HG03442 (cell line): ENCODE measurements at regions not wholly inside any gene's neighbourhood (a gene's known extent, or its start where the extent isn't known, plus 50 kb on each side); places are given as distances from the start of the nearest gene placed in this dataset.
"Not testable (repeated sequence)": the region's sequence is repeated elsewhere in the genome, so short reads cannot be mapped to it uniquely, and the experiment has no call there.

Experiments
- ATAC-seq: cut with Tn5 transposase; IDR thresholded peaks from one replicate; pipeline ENCODE4 v1.9.1; 2021; ENCODE audit warnings: mild to moderate bottlenecking, moderate library complexity; ENCODE audit not compliant: unreplicated experiment

- ATAC-seq = no peak
Observed at GRCh38 chr5:104050436-104050835, 487.8 kb upstream of the NUDT12 start.

DNA sequence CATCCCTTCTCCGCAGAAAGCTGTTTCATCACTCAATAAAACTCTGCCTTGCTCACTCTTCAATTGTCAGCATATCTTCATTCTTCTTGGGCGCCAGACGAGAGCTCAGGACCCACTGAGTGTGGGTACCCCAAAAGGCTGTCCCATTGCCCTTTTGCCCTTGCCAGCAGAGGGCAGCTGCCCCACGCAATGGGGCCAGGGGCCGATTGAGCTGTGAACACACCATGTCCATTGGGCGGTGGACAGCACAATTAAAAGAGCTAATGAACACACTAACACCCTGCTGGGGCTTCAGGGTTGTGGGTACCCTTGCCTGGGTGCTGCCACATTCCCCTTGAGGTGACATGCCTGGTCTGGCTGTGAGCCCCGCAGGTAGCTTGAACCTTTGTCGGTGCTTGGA lies 487.2 kb upstream of the NUDT12 start:
- ATAC-seq = no peak

DNA sequence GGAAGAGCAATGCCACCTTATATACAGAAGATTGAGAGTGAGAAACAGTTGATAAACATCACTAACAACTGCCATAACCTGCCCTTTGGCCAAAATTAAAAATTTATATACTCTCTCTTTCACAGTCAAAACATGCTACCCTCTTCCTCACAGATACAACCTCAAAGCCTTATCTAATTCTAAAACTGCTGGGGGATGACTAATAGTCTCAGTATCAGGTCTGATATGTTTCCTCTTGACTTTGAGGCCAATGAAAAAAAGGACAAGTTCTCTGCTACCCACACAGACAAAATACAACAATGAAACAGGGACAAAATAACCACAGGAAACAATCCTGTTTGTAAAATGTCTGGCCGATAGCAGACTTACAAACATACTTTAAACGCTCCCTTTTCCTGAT lies 485.6 kb upstream of the NUDT12 start:
- no peak for ATAC-seq

GRCh38 chr5:104045987-104046386 lies 483.4 kb upstream of the NUDT12 start:
- ATAC-seq = no peak

- not testable (repeated sequence) for ATAC-seq
Observed at GRCh38 chr5:104039871-104040270, 477.3 kb upstream of the NUDT12 start.

DNA sequence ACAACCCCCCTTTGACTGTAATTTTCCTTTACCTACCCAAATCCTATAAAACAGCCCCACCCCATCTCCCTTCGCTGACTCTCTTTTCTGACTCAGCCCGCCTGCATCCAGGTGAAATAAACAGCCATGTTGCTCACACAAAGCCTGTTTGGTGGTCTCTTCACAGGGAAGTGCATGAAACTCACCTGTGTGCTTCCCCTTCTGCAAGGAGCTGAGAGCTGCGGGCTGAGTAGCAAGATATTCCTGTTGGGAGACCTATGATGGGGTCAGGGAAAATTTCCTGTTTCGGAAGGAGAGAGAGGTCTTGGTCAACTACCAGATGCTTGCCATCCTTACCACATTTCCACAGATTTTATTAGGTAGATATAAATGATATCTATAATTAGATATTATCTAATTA lies 474.5 kb upstream of the NUDT12 start:
- ATAC-seq = not testable (repeated sequence)

DNA sequence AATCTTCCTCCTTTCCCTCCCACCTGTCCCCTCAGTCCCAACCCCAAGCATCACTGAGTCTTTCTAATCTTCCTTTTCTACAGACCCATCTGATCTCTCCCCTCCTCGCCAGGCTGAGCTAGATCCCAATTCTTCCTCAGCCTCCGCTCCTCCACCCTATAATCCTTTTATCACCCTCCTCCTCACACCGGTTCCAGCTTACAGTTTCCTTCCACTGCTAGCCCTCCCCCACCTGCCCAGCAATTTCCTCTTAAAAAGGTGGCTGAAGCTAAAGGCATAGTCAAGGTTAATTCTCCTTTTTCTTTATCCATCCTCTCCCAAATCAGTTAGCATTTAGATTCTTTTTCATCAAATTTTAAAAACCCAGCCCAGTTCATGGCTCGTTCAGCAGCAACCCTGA lies 470.6 kb upstream of the NUDT12 start:
- ATAC-seq = not testable (repeated sequence)

DNA sequence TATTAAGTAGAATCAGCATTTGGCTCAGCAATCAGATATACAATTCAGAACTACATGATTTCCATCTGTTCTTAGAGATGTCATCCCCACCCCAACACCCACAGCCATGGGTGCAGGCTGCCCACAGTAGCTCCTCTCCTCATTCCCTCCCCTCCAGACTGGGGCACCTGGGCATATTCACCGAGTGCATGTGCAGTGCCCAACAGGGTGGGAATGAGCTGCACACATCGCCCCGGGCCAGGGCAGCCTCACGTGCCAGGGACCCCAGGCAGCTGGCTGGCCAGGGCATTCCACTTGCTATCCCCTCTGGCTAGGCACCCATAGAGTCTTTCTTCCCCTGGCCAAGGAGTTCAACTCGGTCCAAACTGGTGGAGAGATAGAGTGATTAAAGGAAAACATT lies 461.9 kb upstream of the NUDT12 start:
- no peak for ATAC-seq

DNA sequence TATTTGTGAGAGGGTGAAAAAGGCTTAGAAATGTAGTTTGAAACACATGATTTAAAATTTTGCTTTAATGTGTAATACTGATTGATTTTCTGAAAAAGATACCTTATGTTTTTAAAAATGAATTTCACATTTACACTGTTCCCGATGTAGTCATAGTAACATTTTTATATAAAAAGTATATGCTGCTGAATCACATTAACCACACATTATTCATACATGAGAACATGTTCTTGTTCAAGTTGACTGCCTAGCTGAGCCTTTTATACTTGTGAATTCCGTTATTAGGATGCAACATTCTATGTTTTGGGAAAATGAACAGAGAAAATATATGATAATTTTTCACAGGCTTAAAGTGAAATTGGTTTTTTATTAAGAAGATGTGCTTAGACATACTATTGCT lies 461.1 kb upstream of the NUDT12 start:
- ATAC-seq = no peak

DNA sequence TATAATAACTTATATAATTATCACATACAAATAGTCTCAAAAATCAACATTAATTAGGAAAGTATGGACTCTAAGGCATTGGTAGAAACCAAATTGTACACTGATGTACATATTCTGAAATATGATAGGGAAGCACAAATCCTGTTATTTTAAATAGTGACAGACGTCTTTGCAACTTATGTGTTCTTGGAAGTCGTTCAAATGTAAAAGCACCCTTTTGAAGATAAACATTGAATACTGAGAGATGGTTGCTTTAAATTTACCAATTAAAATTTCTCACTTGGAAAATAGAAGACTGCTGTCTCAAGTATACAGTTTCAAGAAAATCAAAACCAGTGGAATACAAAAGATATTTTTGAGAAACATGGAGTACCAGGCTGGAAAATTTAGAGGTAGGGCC lies 457.4 kb upstream of the NUDT12 start:
- no peak for ATAC-seq

DNA sequence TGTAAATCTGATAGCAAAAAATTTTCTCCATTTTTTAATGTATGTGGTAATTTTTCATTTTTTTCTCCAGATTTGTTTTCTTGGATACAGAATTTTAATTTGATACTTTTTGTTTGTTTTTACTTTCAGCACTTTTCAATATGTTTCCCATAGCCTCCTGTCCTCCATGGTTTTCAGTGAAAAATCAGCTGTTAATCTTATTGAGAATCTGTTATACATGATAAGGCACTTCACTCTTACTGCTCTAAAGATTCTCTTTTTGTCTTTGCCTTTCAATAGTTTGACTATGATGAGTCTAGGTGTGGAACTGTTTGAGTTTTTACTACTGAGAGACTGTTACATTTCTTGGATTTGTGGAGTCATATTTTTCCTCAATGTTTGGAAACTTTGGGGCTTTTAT lies 455.7 kb upstream of the NUDT12 start:
- ATAC-seq = no peak

DNA sequence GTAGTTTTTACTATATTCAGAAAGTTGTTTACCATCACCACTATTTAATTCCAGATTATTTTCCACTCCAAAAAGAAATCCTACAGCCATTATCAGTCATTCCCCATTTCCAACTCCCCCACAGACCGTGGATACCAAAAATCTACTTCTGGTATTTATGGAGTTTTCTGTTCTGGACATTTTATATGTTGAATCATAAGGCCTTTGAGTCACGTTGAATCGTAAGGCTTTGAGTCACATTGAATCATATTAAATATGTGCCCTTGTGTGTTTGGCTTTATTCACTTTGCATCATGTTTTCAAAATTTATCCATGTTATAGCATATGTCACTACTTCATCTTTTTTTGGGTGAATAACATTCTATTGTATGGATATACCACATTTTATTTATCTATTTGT lies 454.1 kb upstream of the NUDT12 start:
- no peak for ATAC-seq

- ATAC-seq = no peak
Observed at GRCh38 chr5:104015765-104016164, 453.2 kb upstream of the NUDT12 start.

DNA sequence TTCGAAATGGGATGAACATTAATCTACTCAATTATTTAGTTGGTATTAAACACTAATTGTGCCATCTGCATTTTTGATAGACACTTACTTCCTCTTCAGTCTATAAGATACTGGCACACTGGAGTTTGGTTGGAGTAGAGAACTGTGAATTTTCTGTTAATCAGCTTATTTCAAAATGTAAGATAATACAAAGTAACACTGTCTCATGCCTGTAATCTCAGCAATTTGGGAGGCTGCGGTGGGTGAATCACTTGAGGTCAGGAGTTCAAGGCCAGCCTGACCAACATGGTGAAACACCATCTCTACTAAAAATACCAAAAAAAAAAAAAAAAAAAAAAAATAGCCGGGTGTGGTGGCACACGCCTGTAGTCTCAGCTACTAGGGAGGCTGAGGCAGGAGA lies 440.2 kb upstream of the NUDT12 start:
- not testable (repeated sequence) for ATAC-seq

DNA sequence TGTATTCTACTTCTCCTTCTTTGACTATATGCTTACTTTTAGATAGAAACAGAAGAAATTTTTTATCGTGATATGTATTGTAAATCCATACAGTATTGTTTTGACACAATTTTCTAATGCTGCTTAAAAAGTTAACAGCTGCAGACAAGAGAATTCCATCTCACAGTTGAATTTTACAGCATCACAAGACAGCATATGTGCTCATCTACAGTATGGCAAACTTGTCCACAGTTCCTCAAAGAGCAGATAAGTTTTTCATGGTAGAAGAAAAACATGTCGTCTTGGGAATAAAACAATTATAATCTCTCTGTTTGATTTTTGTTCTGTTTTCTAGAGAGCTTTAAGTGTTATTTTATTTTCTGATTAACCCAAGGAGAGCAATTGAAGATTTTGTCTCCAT lies 438.5 kb upstream of the NUDT12 start:
- ATAC-seq = no peak

GRCh38 chr5:103993031-103993430 lies 430.4 kb upstream of the NUDT12 start:
- ATAC-seq = no peak

DNA sequence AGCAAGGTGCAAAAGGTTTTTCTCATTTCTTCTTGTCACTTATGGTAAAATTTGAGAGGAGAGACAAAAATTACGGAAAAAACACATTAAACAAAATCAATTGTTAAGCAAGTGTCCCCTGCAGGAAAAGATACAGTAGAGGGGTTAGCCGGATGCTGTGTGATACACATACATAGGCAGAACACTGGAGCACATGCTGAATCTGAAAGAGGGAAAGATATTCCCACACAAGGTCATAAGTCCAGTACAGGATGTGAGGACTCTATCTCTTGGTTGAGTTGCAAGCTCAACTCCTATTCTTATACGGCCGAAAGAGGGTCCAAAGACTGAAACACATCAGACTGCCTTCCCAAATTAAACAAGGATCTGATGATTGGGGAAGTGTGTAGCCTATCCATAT lies 427.5 kb upstream of the NUDT12 start:
- ATAC-seq = no peak

- no peak for ATAC-seq
Observed at GRCh38 chr5:103981592-103981991, 419.0 kb upstream of the NUDT12 start.

DNA sequence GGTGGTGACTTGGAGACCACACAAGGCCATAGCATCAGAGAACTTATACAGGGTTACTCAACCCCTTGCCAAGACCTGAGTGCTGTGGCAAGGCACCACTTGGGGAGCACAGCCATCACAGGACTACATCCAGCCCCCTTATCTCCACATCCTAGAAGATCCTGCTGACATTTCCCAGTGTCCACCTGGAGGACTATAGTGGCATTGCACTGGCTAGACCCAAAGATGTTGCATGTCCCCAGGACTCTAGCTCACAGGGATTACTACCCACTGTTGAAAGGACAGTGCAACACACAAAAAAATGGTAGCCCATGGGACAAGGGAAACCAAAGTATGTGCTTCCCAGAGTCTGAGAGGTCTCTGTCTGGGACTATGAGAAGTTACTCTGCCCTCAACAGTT lies 411.1 kb upstream of the NUDT12 start:
- ATAC-seq = no peak

DNA sequence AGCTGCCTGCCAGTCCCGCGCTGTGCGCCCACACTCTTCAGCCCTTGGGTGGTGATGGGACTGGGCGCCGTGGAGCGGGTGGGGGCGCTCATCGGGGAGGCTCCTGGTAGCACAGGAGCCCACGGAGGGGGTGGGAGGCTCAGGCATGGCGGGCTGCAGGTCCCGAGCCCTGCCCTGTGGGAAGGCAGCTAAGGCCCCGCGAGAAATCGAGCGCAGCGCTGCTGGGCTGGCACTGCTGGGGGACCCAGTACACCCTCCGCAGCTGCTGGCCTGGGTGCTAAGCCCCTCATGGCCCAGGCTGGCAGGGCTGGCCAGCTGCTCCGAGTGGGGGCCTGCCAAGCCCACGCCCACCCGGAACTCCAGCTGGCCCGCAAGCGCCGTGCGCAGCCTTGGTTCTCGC lies 403.7 kb upstream of the NUDT12 start:
- not testable (repeated sequence) for ATAC-seq

DNA sequence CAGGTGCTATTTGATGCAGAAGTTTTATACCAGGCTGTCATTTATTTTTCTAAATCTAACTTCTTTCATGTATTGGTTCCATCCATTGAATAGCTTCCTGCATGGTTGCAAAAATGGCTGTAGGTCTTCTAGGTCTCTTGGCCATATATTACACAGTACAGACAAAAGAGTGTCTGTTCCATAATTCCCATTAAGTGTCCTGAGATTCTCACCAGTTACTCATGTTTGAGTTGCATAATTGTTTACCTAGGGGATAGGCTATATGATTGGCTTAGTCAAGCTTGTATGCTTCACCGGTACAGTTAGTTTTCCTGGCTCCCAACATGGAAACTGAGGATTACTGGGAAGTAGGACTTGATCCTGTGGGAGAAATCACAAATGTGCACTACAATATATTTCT lies 399.4 kb upstream of the NUDT12 start:
- no peak for ATAC-seq

DNA sequence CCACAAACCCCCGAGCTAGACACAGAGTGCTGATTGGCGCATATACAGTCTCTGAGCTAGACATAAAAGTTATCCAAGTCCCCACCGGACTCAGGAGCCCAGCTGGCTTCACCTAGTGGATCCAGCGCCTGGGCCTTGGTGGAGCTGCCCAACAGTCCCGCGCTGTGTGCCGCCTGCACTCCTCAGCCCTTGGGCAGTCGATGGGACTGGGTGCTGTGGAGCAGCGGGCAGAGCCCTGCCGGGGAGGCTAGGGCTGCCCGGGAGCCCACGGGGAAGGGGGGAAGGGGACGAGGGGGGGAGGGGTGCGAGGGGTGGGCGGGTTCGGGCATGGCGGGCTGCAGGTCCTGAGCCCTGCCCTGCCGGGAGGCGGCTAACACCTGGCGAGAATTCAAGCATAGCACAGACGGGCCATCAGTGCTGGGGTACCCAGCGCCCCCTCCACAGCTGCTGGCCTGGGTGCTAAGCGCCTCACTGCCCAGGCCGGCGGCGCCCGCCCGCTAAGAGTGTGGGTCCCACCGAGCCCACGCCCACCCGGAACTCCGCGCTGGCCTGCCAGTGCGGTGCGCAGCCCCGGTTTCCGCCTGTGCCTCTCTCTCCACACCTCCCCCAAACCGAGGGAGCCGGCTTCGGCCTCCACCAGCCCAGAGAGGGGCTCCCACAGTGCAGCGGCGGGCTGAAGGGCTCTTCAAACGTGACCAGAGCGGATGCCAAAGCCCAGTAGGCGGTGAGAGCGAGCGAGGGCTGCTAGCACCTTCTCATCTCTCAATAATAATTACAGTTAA lies 391.2 kb upstream of the NUDT12 start:
- no peak for ATAC-seq

GRCh38 chr5:103951776-103952175 lies 389.2 kb upstream of the NUDT12 start:
- ATAC-seq = no peak
